ENCODE measurements at regions not wholly inside any gene's neighbourhood (a gene's known extent, or its start where the extent isn't known, plus 50 kb on each side); places are given as distances from the start of the nearest gene placed in this dataset.
A peak's percentile ranks its signal among the peaks of the same experiment; 100 is the strongest.

DNA sequence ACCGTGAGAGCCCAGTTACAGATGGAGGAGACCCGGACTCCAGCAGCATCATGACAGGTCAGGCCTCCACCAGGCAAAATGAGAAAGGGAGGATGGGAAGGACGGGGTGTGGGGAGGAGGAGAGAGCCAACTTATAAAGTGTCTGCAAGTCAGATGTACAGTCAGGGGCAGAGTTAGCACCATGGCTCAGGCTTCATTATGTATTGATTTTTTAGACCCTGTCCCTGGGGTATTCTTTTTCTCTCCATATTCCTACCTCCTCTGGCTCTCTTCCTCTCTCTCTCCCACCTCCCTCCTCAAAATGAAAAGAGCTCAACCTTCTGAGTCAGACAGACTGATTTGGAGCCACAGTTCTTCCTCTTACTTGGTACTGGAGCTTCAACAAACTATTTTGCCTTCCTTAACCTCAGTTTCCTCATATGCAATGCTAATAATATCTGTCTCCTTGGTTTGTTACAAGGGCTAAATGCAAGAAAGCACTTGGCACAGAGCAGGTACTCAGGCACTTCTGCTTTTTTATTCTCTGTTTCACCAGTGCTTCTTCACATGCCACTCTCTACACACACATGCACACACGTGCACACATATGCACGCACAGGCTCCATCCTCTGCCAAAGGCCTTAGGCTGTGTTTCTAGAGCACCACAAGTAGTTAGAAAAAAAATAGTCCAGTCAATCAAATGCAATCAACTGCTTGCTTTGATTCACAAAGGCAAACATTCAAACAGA, 92.3 kb upstream of the PKDCC start (continued):
- TF ChIP-seq, protein P1, sequence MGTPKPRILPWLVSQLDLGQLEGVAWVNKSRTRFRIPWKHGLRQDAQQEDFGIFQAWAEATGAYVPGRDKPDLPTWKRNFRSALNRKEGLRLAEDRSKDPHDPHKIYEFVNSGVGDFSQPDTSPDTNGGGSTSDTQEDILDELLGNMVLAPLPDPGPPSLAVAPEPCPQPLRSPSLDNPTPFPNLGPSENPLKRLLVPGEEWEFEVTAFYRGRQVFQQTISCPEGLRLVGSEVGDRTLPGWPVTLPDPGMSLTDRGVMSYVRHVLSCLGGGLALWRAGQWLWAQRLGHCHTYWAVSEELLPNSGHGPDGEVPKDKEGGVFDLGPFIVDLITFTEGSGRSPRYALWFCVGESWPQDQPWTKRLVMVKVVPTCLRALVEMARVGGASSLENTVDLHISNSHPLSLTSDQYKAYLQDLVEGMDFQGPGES (IDR thresholded peaks at IDR 0.05): no peak
- TF ChIP-seq GABPA (IDR thresholded peaks at IDR 0.05; ENCODE audit: low read depth): no peak
- TF ChIP-seq KLF5 (IDR thresholded peaks at IDR 0.05; ENCODE audit: partially characterized antibody): no peak
- TF ChIP-seq MEF2B (IDR thresholded peaks at IDR 0.05; ENCODE audit: partially characterized antibody, poor library complexity, severe bottlenecking): peak; percentile 11
- TF ChIP-seq TCF12 (IDR thresholded peaks at IDR 0.05; ENCODE audit: low read depth, low read length): 0 out of 2 replicates have a peak, but pooled peaks have one; percentile 26
- TF ChIP-seq EGR1 (IDR thresholded peaks at IDR 0.05; ENCODE audit: borderline replicate concordance in 1 of 2, low read depth in 2 of 2, low read length in 2 of 2): no peak
- TF ChIP-seq BCL11A (IDR thresholded peaks at IDR 0.05; ENCODE audit: low read depth, low read length): peak; percentile 50; the same call in 1 of the 2 replicates
- TF ChIP-seq PAX8 (IDR thresholded peaks at IDR 0.05): no peak
- TF ChIP-seq ETV6 (conservative IDR thresholded peaks at IDR 0.05 in 1 of 2, IDR thresholded peaks at IDR 0.05 in 1 of 2; ENCODE audit: borderline replicate concordance in 1 of 2, low read depth in 1 of 2): no peak
- TF ChIP-seq CBX5 (IDR thresholded peaks at IDR 0.05; ENCODE audit: low read depth): peak; percentile 71; the same call in 1 of the 2 replicates
- TF ChIP-seq, protein P2, sequence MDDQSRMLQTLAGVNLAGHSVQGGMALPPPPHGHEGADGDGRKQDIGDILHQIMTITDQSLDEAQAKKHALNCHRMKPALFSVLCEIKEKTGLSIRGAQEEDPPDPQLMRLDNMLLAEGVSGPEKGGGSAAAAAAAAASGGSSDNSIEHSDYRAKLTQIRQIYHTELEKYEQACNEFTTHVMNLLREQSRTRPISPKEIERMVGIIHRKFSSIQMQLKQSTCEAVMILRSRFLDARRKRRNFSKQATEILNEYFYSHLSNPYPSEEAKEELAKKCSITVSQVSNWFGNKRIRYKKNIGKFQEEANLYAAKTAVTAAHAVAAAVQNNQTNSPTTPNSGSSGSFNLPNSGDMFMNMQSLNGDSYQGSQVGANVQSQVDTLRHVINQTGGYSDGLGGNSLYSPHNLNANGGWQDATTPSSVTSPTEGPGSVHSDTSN (IDR thresholded peaks at IDR 0.05; ENCODE audit: insufficient replicate concordance, low read depth, low read length): no peak
- TF ChIP-seq MTA3 (IDR thresholded peaks at IDR 0.05; ENCODE audit: borderline replicate concordance, low read length): no peak
- peak; percentile 55 to 57 for TF ChIP-seq IKZF2 (IDR thresholded peaks at IDR 0.05)
- peak; percentile 55; the same call in 1 of the 3 replicates for TF ChIP-seq POU2F2 (IDR thresholded peaks at IDR 0.05; ENCODE audit: borderline replicate concordance, low read depth, low read length)
- TF ChIP-seq WRNIP1 (IDR thresholded peaks at IDR 0.05; ENCODE audit: borderline replicate concordance, low read depth, low read length): no peak
- no peak for TF ChIP-seq MTA2 (IDR thresholded peaks at IDR 0.05; ENCODE audit: low read depth)
- no peak for TF ChIP-seq YBX1 (IDR thresholded peaks at IDR 0.05)
- TF ChIP-seq NFYA (IDR thresholded peaks at IDR 0.05; ENCODE audit: borderline replicate concordance, low read depth, low read length): no peak
- no peak for TF ChIP-seq SUPT20H (IDR thresholded peaks at IDR 0.05; ENCODE audit: borderline replicate concordance, control insufficient read depth, low read depth, low read length)
- TF ChIP-seq, protein P3, sequence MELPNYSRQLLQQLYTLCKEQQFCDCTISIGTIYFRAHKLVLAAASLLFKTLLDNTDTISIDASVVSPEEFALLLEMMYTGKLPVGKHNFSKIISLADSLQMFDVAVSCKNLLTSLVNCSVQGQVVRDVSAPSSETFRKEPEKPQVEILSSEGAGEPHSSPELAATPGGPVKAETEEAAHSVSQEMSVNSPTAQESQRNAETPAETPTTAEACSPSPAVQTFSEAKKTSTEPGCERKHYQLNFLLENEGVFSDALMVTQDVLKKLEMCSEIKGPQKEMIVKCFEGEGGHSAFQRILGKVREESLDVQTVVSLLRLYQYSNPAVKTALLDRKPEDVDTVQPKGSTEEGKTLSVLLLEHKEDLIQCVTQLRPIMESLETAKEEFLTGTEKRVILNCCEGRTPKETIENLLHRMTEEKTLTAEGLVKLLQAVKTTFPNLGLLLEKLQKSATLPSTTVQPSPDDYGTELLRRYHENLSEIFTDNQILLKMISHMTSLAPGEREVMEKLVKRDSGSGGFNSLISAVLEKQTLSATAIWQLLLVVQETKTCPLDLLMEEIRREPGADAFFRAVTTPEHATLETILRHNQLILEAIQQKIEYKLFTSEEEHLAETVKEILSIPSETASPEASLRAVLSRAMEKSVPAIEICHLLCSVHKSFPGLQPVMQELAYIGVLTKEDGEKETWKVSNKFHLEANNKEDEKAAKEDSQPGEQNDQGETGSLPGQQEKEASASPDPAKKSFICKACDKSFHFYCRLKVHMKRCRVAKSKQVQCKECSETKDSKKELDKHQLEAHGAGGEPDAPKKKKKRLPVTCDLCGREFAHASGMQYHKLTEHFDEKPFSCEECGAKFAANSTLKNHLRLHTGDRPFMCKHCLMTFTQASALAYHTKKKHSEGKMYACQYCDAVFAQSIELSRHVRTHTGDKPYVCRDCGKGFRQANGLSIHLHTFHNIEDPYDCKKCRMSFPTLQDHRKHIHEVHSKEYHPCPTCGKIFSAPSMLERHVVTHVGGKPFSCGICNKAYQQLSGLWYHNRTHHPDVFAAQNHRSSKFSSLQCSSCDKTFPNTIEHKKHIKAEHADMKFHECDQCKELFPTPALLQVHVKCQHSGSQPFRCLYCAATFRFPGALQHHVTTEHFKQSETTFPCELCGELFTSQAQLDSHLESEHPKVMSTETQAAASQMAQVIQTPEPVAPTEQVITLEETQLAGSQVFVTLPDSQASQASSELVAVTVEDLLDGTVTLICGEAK (IDR thresholded peaks at IDR 0.05; ENCODE audit: borderline replicate concordance): no peak
- no peak for TF ChIP-seq ZSCAN29 (IDR thresholded peaks at IDR 0.05)
- TF ChIP-seq RELA (IDR thresholded peaks at IDR 0.05; ENCODE audit: borderline replicate concordance, partially characterized antibody): no peak
- no peak for TF ChIP-seq FOXK2 (IDR thresholded peaks at IDR 0.05)
- TF ChIP-seq STAT1 (conservative IDR thresholded peaks at IDR 0.05): no peak
- peak; percentile 96 for TF ChIP-seq SPI1 (IDR thresholded peaks at IDR 0.05; ENCODE audit: borderline replicate concordance, insufficient read depth, low read depth, low read length)
- peak; percentile 67; the same call in 1 of the 2 replicates for TF ChIP-seq IRF4 (IDR thresholded peaks at IDR 0.05; ENCODE audit: low read depth, low read length)

Data from GM12878 (cell line).